SK-N-SH (cell line): ENCODE measurements at regions not wholly inside any gene's neighbourhood (a gene's known extent, or its start where the extent isn't known, plus 50 kb on each side); places are given as distances from the start of the nearest gene placed in this dataset.

Experiments
- CTCF ChIA-PET: fragments of 300-600, 350-600 bp; formaldehyde crosslinking; extraction: SDS; loops from one replicate; lab custom pipeline; 2021; lab: Yijun Ruan, JAX
- POLR2A ChIA-PET: fragments of 350-600 bp; sonication (Branson Sonifier 250); formaldehyde crosslinking; extraction: SDS; loops from one replicate; lab custom pipeline; 2020; ENCODE audit warnings: antibody characterized with exemption, inconsistent platforms; lab: Yijun Ruan, JAX
- DNase-seq: peaks from one replicate; pipeline ENCODE4 v3.0.0; 2012
- H2AFZ ChIP-seq: fragments of 200-600 bp; sonication (generic); 2 replicates; pipeline ENCODE4 v1.8.1; 2016; ENCODE audit warnings: antibody characterized with exemption, mild to moderate bottlenecking, low read depth
- H3F3A ChIP-seq: fragments of 200-600 bp; sonication (generic); replicated peaks from 2 replicates; pipeline ENCODE3; 2016; ENCODE audit warnings: antibody characterized with exemption, mild to moderate bottlenecking; ENCODE audit not compliant: insufficient read depth
- H3K27ac ChIP-seq, 2 experiments: fragments of 200-500 bp in 1 of 2; fragments of 200-600 bp in 1 of 2; sonication (Bioruptor generic) in 1 of 2; sonication (generic), shearing (Covaris generic) in 1 of 2; 2 replicates each; pipeline versions ENCODE4 v1.5.1 to v1.6.1; 2014 to 2016; ENCODE audit warnings: low read depth in 2 of 2, inconsistent platforms in 1 of 2, low read length in 1 of 2, mild to moderate bottlenecking in 1 of 2, mixed read lengths in 1 of 2
- H3K27me3 ChIP-seq: fragments of 200-600 bp; sonication (generic), shearing (Covaris generic); 2 replicates; pipeline ENCODE4 v1.6.1; 2016; ENCODE audit warnings: mixed run types; ENCODE audit not compliant: insufficient read depth
- H3K36me3 ChIP-seq, 2 experiments: fragments of 200-500 bp in 1 of 2; fragments of 200-600 bp in 1 of 2; sonication (Bioruptor generic) in 1 of 2; sonication (generic) in 1 of 2; replicated peaks in 1 of 2; 2 replicates each; pipeline versions ENCODE3 to v1.5.1; 2014 to 2016; ENCODE audit warnings: low read length in 1 of 2, mild to moderate bottlenecking in 1 of 2; ENCODE audit not compliant: insufficient read depth in 2 of 2, control insufficient read depth in 1 of 2
- H3K4me1 ChIP-seq, 2 experiments: fragments of 200-500 bp in 1 of 2; fragments of 200-600 bp in 1 of 2; sonication (Bioruptor generic) in 1 of 2; sonication (generic), shearing (Covaris generic) in 1 of 2; 2 replicates each; pipeline versions ENCODE4 v1.5.1 to v1.6.1; 2014 to 2016; ENCODE audit warnings: low read depth in 1 of 2, low read length in 1 of 2, mixed run types in 1 of 2; ENCODE audit not compliant: insufficient read depth in 2 of 2, control insufficient read depth in 1 of 2
- H3K4me2 ChIP-seq: fragments of 200-600 bp; sonication (generic), shearing (Covaris generic); 2 replicates; pipeline ENCODE4 v1.6.1; 2017; ENCODE audit warnings: mixed run types
- H3K4me3 ChIP-seq, 2 experiments: fragments of 200-500 bp in 1 of 2; fragments of 200-600 bp in 1 of 2; sonication (Bioruptor generic) in 1 of 2; sonication (generic), shearing (Covaris generic) in 1 of 2; 2 replicates each; pipeline versions ENCODE4 v1.5.1 to v1.8.1; 2014 to 2016; ENCODE audit warnings: low read depth in 2 of 2, inconsistent platforms in 1 of 2, low read length in 1 of 2, mild to moderate bottlenecking in 1 of 2, mixed read lengths in 1 of 2, moderate library complexity in 1 of 2
- H3K79me2 ChIP-seq: fragments of 200-600 bp; sonication (generic); 2 replicates; pipeline ENCODE4 v1.8.1; 2017; ENCODE audit warnings: mild to moderate bottlenecking; ENCODE audit not compliant: insufficient read depth
- H3K9ac ChIP-seq: fragments of 200-600 bp; sonication (generic); 2 replicates; pipeline ENCODE4 v1.6.1; 2017; ENCODE audit warnings: mixed run types
- H3K9me2 ChIP-seq: fragments of 200-600 bp; sonication (generic); 2 replicates; pipeline ENCODE4 v1.6.1; 2017; ENCODE audit warnings: mixed run types
- H3K9me3 ChIP-seq: fragments of 200-600 bp; sonication (generic); 2 replicates; pipeline ENCODE4 v1.6.1; 2017; ENCODE audit warnings: mixed run types, mild to moderate bottlenecking, moderate library complexity
- H4K20me1 ChIP-seq: fragments of 200-600 bp; sonication (generic); 2 replicates; pipeline ENCODE4 v1.6.1; 2017; ENCODE audit warnings: mild to moderate bottlenecking, mixed run types; ENCODE audit not compliant: insufficient read depth
- ELF1 ChIP-seq: IDR thresholded peaks from 2 replicates; pipeline ENCODE4 v1.4.0; 2012
- EZH2phosphoT487 ChIP-seq: fragments of 200-600 bp; sonication (generic); IDR thresholded peaks from 2 replicates; pipeline ENCODE4 v1.6.1; 2017; ENCODE audit warnings: low read depth, mixed run types, mild to moderate bottlenecking, antibody characterized with exemption, moderate library complexity, borderline replicate concordance
- FOSL2 ChIP-seq: IDR thresholded peaks from 2 replicates; pipeline ENCODE4 v1.4.0; 2012; ENCODE audit warnings: low read depth, mild to moderate bottlenecking, moderate library complexity, borderline replicate concordance
- GABPA ChIP-seq: IDR thresholded peaks from 2 replicates; pipeline ENCODE4 v1.4.0; 2012; ENCODE audit warnings: low read depth, mild to moderate bottlenecking
- GATA2 ChIP-seq: sonication (generic); formaldehyde crosslinking; IDR thresholded peaks from 2 replicates; pipeline ENCODE4 v1.5.0; 2020; ENCODE audit warnings: mild to moderate bottlenecking, missing genetic modification reagents
- IRF3 ChIP-seq: fragments of 150-350 bp; IDR thresholded peaks from 2 replicates; pipeline ENCODE4 v1.6.1; 2016; ENCODE audit warnings: mild to moderate bottlenecking, low read depth, low read length
- JUND ChIP-seq: IDR thresholded peaks from 2 replicates; pipeline ENCODE4 v1.4.0; 2012
- MEF2A ChIP-seq: IDR thresholded peaks from 2 replicates; pipeline ENCODE4 v1.4.0; 2012; ENCODE audit warnings: low read depth, borderline replicate concordance
- MXI1 ChIP-seq: IDR thresholded peaks from 2 replicates; pipeline ENCODE4 v1.6.1; 2012; ENCODE audit warnings: mild to moderate bottlenecking, low read depth, low read length, improper control_type of control experiment
- NRF1 ChIP-seq: IDR thresholded peaks from 2 replicates; pipeline ENCODE4 v1.6.1; 2012; ENCODE audit warnings: low read depth, mild to moderate bottlenecking, low read length
- PBX3 ChIP-seq: IDR thresholded peaks from 2 replicates; pipeline ENCODE4; 2012
- RCOR1 ChIP-seq: fragments of 150-350 bp; IDR thresholded peaks from 2 replicates; pipeline ENCODE4 v1.6.1; 2017; ENCODE audit warnings: antibody characterized with exemption, low read length
- RFX5 ChIP-seq: IDR thresholded peaks from 2 replicates; pipeline ENCODE4 v1.6.1; 2012; ENCODE audit warnings: mild to moderate bottlenecking, improper control_type of control experiment, low read length
- SMC3 ChIP-seq: IDR thresholded peaks from 2 replicates; pipeline ENCODE4 v1.6.1; 2012; ENCODE audit warnings: low read depth, low read length, improper control_type of control experiment
- TAF1 ChIP-seq: IDR thresholded peaks from 2 replicates; pipeline ENCODE4 v1.6.1; 2012; ENCODE audit warnings: low read depth, mild to moderate bottlenecking, low read length, moderate library complexity, borderline replicate concordance
- TEAD4 ChIP-seq: IDR thresholded peaks from 2 replicates; pipeline ENCODE4 v1.4.0; 2012; ENCODE audit warnings: mild to moderate bottlenecking, borderline replicate concordance; ENCODE audit not compliant: insufficient read depth
- USF1 ChIP-seq: IDR thresholded peaks from 2 replicates; pipeline ENCODE4 v1.4.0; 2012; ENCODE audit warnings: low read depth, borderline replicate concordance
- WGBS: methylation state at CpG from one replicate; pipeline ENCODE4 v1.1.6; 2017; ENCODE audit warnings: low lambda C conversion rate; 5-methylcytosine and 5-hydroxymethylcytosine counted together
- TF ChIP-seq, protein P1 (sequence below): IDR thresholded peaks from 2 replicates; pipeline ENCODE4 v1.6.1; 2012; ENCODE audit warnings: mild to moderate bottlenecking, low read depth, low read length, moderate library complexity
- TF ChIP-seq, protein P2 (sequence below): IDR thresholded peaks from 2 replicates; pipeline ENCODE4 v1.4.0; 2012; ENCODE audit warnings: low read depth, borderline replicate concordance

GRCh38 chr7:114791771-114792170 is 130.1 kb upstream of the MDFIC start:
- Histone ChIP-seq H3K9me2 (no peaks in the 10 kb centered on the region), H3K9ac (no peak overlapping the region), H3K27me3 (no peaks in the 10 kb centered on the region), H3K36me3 (no peaks in the 10 kb centered on the region), H3K9me3 (no peaks in the 10 kb centered on the region), H4K20me1 (no peaks in the 10 kb centered on the region), H3K27ac (no peak overlapping the region), H3K4me1 (no peaks in the 10 kb centered on the region), H3K4me2 (no peak overlapping the region)
- WGBS: 0% methylated on average over 4 of the region's 4 CpGs
- TF ChIP-seq SMC3 (no peak), USF1 (no peak), TAF1 (no peak), PBX3 (no peak), NRF1 (no peak), JUND (no peak), MXI1 (no peak), ELF1 (no peak), RCOR1 (no peak), EZH2phosphoT487 (no peak), GATA2 (CRISPR knock-in tag) (no peak), FOSL2 (no peak), GABPA (no peak), RFX5 (no peak), TEAD4 (no peak), MEF2A (no peak), IRF3 (no peak)
- TF ChIP-seq, protein P1, sequence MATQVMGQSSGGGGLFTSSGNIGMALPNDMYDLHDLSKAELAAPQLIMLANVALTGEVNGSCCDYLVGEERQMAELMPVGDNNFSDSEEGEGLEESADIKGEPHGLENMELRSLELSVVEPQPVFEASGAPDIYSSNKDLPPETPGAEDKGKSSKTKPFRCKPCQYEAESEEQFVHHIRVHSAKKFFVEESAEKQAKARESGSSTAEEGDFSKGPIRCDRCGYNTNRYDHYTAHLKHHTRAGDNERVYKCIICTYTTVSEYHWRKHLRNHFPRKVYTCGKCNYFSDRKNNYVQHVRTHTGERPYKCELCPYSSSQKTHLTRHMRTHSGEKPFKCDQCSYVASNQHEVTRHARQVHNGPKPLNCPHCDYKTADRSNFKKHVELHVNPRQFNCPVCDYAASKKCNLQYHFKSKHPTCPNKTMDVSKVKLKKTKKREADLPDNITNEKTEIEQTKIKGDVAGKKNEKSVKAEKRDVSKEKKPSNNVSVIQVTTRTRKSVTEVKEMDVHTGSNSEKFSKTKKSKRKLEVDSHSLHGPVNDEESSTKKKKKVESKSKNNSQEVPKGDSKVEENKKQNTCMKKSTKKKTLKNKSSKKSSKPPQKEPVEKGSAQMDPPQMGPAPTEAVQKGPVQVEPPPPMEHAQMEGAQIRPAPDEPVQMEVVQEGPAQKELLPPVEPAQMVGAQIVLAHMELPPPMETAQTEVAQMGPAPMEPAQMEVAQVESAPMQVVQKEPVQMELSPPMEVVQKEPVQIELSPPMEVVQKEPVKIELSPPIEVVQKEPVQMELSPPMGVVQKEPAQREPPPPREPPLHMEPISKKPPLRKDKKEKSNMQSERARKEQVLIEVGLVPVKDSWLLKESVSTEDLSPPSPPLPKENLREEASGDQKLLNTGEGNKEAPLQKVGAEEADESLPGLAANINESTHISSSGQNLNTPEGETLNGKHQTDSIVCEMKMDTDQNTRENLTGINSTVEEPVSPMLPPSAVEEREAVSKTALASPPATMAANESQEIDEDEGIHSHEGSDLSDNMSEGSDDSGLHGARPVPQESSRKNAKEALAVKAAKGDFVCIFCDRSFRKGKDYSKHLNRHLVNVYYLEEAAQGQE: no peak
- TF ChIP-seq, protein P2, sequence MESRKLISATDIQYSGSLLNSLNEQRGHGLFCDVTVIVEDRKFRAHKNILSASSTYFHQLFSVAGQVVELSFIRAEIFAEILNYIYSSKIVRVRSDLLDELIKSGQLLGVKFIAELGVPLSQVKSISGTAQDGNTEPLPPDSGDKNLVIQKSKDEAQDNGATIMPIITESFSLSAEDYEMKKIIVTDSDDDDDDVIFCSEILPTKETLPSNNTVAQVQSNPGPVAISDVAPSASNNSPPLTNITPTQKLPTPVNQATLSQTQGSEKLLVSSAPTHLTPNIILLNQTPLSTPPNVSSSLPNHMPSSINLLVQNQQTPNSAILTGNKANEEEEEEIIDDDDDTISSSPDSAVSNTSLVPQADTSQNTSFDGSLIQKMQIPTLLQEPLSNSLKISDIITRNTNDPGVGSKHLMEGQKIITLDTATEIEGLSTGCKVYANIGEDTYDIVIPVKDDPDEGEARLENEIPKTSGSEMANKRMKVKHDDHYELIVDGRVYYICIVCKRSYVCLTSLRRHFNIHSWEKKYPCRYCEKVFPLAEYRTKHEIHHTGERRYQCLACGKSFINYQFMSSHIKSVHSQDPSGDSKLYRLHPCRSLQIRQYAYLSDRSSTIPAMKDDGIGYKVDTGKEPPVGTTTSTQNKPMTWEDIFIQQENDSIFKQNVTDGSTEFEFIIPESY: no peak
- TF ChIP-seq, all 33 proteins: peak for 0
- CTCF ChIA-PET: no interaction called here
- H3F3A ChIP-seq: peaks cover 4% of the 10 kb centered on the region
- no peak overlapping the region for H2AFZ ChIP-seq
- POLR2A ChIA-PET: no interaction called here
- no peak overlapping the region for H3K4me3 ChIP-seq
- no peak for DNase-seq
- no peaks in the 10 kb centered on the region for H3K79me2 ChIP-seq
